ENCODE measurements at regions not wholly inside any gene's neighbourhood (a gene's known extent, or its start where the extent isn't known, plus 50 kb on each side); places are given as distances from the start of the nearest gene placed in this dataset.

GRCh38 chr3:17945018-17945798 lies 202.8 kb upstream of the TBC1D5 start:
- Histone ChIP-seq H3K27ac (no peak overlapping the region), H3K27me3 (no peaks in the 10 kb centered on the region), H3K4me1 (no peaks in the 10 kb centered on the region), H3K36me3 (no peaks in the 10 kb centered on the region), H3K4me3 (replicated peaks in 1 of 3) (no peak overlapping the region), H3K9me3 (no peaks in the 10 kb centered on the region)
- no peak for TF ChIP-seq POLR2A (IDR thresholded peaks at IDR 0.05)
- TF ChIP-seq, protein P1, sequence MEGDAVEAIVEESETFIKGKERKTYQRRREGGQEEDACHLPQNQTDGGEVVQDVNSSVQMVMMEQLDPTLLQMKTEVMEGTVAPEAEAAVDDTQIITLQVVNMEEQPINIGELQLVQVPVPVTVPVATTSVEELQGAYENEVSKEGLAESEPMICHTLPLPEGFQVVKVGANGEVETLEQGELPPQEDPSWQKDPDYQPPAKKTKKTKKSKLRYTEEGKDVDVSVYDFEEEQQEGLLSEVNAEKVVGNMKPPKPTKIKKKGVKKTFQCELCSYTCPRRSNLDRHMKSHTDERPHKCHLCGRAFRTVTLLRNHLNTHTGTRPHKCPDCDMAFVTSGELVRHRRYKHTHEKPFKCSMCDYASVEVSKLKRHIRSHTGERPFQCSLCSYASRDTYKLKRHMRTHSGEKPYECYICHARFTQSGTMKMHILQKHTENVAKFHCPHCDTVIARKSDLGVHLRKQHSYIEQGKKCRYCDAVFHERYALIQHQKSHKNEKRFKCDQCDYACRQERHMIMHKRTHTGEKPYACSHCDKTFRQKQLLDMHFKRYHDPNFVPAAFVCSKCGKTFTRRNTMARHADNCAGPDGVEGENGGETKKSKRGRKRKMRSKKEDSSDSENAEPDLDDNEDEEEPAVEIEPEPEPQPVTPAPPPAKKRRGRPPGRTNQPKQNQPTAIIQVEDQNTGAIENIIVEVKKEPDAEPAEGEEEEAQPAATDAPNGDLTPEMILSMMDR (IDR thresholded peaks at IDR 0.05): no peak
- 68 to 76% methylated on average over 2 of the region's 2 CpGs for WGBS, 2 donors
- intact Hi-C loops (cut with DNase I): no loop called here
- DNase-seq: no peak

DNA sequence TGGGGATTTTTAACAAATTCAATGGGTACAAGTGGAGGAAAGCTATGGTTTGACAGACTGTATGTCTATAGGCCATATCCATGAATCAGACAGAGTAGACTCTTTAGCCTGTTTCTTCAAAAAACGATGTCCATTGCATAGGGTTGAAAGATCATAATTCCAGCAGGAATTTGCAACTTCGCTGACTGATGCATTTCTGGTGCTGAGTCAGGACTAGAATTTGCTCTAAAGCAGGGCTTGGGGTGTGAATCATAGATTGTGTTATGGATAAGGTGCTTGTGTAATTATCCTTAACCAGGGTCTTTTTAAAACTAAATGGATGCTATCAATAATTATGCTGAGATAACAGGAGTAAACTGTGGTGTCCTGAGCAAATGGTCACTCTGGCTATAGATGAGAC lies 200.4 kb upstream of the TBC1D5 start:
- no peaks in the 10 kb centered on the region for H3K27me3 ChIP-seq
- H3K9me3 ChIP-seq: no peaks in the 10 kb centered on the region
- H3K36me3 ChIP-seq: no peaks in the 10 kb centered on the region
- no peak overlapping the region for H3K27ac ChIP-seq
- no peak for DNase-seq
- intact Hi-C loops (cut with DNase I): no loop called here
- WGBS, 2 donors: 90 to 91% methylated on average over 2 of the region's 2 CpGs
- H3K4me1 ChIP-seq: no peaks in the 10 kb centered on the region
- H3K4me3 ChIP-seq (replicated peaks in 1 of 3): no peak overlapping the region
- TF ChIP-seq, protein P1 (IDR thresholded peaks at IDR 0.05): no peak
- no peak for TF ChIP-seq POLR2A (IDR thresholded peaks at IDR 0.05)

DNA sequence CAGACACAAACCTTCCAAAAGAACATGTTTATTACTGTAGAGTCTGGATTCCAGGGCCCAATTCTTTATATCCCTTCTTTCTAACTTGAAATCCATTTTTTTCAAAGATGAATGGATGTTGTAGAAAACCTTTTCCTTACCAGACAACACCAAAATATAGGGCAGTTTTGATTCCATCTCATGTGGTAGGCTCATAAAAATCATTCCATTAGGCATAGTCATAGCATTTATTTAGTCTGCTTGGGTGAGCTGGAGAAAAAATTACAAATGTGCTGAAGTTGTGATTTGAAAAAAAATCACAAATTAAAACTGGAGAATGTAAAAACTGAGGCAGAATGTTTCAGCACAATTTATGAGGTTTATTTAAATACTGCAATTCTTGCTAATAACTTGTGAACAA lies 199.3 kb upstream of the TBC1D5 start:
- TF ChIP-seq, protein P1 (IDR thresholded peaks at IDR 0.05): no peak
- TF ChIP-seq POLR2A (IDR thresholded peaks at IDR 0.05): no peak
- H3K4me3 ChIP-seq (replicated peaks in 1 of 3): no peak overlapping the region
- intact Hi-C loops (cut with DNase I): no loop called here

GRCh38 chr3:17941152-17941551 lies 198.7 kb upstream of the TBC1D5 start:
- no peak for DNase-seq
- Histone ChIP-seq H3K36me3 (no peaks in the 10 kb centered on the region), H3K4me1 (no peaks in the 10 kb centered on the region), H3K9me3 (no peaks in the 10 kb centered on the region), H3K27ac (no peak overlapping the region), H3K27me3 (no peaks in the 10 kb centered on the region), H3K4me3 (replicated peaks in 1 of 3) (no peak overlapping the region)
- 84 to 93% methylated on average over 2 of the region's 2 CpGs for WGBS, 2 donors
- no peak for TF ChIP-seq POLR2A (IDR thresholded peaks at IDR 0.05)
- TF ChIP-seq, protein P1 (IDR thresholded peaks at IDR 0.05): no peak
- intact Hi-C loops (cut with DNase I): no loop called here

More for the DNA sequence above, 199.3 kb upstream of the TBC1D5 start:
- Histone ChIP-seq H3K9me3 (no peaks in the 10 kb centered on the region), H3K27ac (no peak overlapping the region), H3K27me3 (no peaks in the 10 kb centered on the region), H3K4me1 (no peaks in the 10 kb centered on the region), H3K36me3 (no peaks in the 10 kb centered on the region)
- DNase-seq: no peak

DNA sequence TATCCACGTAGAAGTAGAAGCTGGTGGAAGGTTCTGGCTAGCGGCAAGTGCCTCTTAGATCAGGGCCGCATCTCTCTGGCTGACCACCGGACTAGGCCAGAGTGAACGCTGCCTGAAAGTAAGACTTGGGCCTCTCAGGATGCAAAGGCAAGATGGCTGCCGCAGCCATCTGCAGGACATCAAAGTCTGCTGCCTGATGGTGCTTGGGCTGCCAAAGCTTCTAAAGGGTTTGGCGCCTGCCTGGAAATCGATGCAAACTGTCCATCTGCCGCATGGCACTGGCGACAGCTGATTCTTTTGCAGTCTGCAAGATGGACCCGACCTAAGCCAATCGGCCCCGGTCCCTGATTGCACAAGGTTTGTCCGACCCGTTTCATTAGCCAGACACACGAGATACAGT lies 196.7 kb upstream of the TBC1D5 start:
- TF ChIP-seq, protein P1 (IDR thresholded peaks at IDR 0.05): no peak
- TF ChIP-seq POLR2A (IDR thresholded peaks at IDR 0.05): no peak
- no peaks in the 10 kb centered on the region for H3K27me3 ChIP-seq
- intact Hi-C loops (cut with DNase I): no loop called here
- DNase-seq: no peak
- H3K9me3 ChIP-seq: no peaks in the 10 kb centered on the region
- whole genome bisulfite sequencing, 2 donors: 89 to 96% methylated on average over 16 of the region's 16 CpGs
- H3K4me3 ChIP-seq (replicated peaks in 1 of 3): no peak overlapping the region
- no peak overlapping the region for H3K27ac ChIP-seq
- H3K36me3 ChIP-seq: no peaks in the 10 kb centered on the region
- H3K4me1 ChIP-seq: no peaks in the 10 kb centered on the region
